ENCODE measurements at regions not wholly inside any gene's neighbourhood (a gene's known extent, or its start where the extent isn't known, plus 50 kb on each side); places are given as distances from the start of the nearest gene placed in this dataset.
A peak's percentile ranks its signal among the peaks of the same experiment; 100 is the strongest.

- 0 out of 4 replicates have a peak, but pooled peaks of 1 of the 2 experiments have one; percentile 31 for TF ChIP-seq RCOR1 (IDR thresholded peaks at IDR 0.05; ENCODE audit: borderline replicate concordance in 1 of 2, low read depth in 2 of 2, low read length in 2 of 2)
- TF ChIP-seq C11orf30 (IDR thresholded peaks at IDR 0.05; ENCODE audit: low read depth): peak; percentile 81
- TF ChIP-seq MEIS2 (IDR thresholded peaks at IDR 0.05; ENCODE audit: partially characterized antibody): peak; percentile 77
- TF ChIP-seq MAFG (tag; conservative IDR thresholded peaks at IDR 0.05): peak; percentile 81
- TF ChIP-seq ZNF609 (CRISPR knock-in tag; IDR thresholded peaks at IDR 0.05; ENCODE audit: borderline replicate concordance): no peak
- TF ChIP-seq TSC22D4 (tag; IDR thresholded peaks at IDR 0.05): no peak
- TF ChIP-seq, protein P1, sequence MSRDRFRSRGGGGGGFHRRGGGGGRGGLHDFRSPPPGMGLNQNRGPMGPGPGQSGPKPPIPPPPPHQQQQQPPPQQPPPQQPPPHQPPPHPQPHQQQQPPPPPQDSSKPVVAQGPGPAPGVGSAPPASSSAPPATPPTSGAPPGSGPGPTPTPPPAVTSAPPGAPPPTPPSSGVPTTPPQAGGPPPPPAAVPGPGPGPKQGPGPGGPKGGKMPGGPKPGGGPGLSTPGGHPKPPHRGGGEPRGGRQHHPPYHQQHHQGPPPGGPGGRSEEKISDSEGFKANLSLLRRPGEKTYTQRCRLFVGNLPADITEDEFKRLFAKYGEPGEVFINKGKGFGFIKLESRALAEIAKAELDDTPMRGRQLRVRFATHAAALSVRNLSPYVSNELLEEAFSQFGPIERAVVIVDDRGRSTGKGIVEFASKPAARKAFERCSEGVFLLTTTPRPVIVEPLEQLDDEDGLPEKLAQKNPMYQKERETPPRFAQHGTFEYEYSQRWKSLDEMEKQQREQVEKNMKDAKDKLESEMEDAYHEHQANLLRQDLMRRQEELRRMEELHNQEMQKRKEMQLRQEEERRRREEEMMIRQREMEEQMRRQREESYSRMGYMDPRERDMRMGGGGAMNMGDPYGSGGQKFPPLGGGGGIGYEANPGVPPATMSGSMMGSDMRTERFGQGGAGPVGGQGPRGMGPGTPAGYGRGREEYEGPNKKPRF (IDR thresholded peaks at IDR 0.05; ENCODE audit: low read depth, low read length): no peak
- peak in 1 of 2 experiments; percentile 42; a peak in 1 of 4 replicates for TF ChIP-seq TRIM24 (IDR thresholded peaks at IDR 0.05)
- TF ChIP-seq, protein P2, sequence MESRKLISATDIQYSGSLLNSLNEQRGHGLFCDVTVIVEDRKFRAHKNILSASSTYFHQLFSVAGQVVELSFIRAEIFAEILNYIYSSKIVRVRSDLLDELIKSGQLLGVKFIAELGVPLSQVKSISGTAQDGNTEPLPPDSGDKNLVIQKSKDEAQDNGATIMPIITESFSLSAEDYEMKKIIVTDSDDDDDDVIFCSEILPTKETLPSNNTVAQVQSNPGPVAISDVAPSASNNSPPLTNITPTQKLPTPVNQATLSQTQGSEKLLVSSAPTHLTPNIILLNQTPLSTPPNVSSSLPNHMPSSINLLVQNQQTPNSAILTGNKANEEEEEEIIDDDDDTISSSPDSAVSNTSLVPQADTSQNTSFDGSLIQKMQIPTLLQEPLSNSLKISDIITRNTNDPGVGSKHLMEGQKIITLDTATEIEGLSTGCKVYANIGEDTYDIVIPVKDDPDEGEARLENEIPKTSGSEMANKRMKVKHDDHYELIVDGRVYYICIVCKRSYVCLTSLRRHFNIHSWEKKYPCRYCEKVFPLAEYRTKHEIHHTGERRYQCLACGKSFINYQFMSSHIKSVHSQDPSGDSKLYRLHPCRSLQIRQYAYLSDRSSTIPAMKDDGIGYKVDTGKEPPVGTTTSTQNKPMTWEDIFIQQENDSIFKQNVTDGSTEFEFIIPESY (CRISPR knock-in tag; IDR thresholded peaks at IDR 0.05): no peak
- TF ChIP-seq, protein P3, sequence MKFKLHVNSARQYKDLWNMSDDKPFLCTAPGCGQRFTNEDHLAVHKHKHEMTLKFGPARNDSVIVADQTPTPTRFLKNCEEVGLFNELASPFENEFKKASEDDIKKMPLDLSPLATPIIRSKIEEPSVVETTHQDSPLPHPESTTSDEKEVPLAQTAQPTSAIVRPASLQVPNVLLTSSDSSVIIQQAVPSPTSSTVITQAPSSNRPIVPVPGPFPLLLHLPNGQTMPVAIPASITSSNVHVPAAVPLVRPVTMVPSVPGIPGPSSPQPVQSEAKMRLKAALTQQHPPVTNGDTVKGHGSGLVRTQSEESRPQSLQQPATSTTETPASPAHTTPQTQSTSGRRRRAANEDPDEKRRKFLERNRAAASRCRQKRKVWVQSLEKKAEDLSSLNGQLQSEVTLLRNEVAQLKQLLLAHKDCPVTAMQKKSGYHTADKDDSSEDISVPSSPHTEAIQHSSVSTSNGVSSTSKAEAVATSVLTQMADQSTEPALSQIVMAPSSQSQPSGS (CRISPR knock-in tag; IDR thresholded peaks at IDR 0.05): no peak
- peak; percentile 85 for TF ChIP-seq SMARCA4 (IDR thresholded peaks at IDR 0.05)
- TF ChIP-seq ELF1 (tag; IDR thresholded peaks at IDR 0.05): no peak
- TF ChIP-seq, protein P4, sequence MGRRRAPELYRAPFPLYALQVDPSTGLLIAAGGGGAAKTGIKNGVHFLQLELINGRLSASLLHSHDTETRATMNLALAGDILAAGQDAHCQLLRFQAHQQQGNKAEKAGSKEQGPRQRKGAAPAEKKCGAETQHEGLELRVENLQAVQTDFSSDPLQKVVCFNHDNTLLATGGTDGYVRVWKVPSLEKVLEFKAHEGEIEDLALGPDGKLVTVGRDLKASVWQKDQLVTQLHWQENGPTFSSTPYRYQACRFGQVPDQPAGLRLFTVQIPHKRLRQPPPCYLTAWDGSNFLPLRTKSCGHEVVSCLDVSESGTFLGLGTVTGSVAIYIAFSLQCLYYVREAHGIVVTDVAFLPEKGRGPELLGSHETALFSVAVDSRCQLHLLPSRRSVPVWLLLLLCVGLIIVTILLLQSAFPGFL (CRISPR knock-in tag; IDR thresholded peaks at IDR 0.05): no peak
- TF ChIP-seq JUNB (CRISPR knock-in tag; conservative IDR thresholded peaks at IDR 0.05): peak; percentile 80
- TF ChIP-seq JUND (IDR thresholded peaks at IDR 0.05; ENCODE audit: borderline replicate concordance, low read depth, low read length): peak; percentile 93
- peak; percentile 89 for TF ChIP-seq JUND (tag; IDR thresholded peaks at IDR 0.05; ENCODE audit: borderline replicate concordance, low read depth, low read length)
- peak; percentile 20; the same call in 1 of the 2 replicates for TF ChIP-seq HLTF (IDR thresholded peaks at IDR 0.05)
- no peak; the same call in 1 of the 2 replicates for TF ChIP-seq MTA1 (IDR thresholded peaks at IDR 0.05; ENCODE audit: borderline replicate concordance)
- TF ChIP-seq TAL1 (IDR thresholded peaks at IDR 0.05): peak; percentile 22; the same call in 1 of the 2 replicates
Observed at GRCh38 chr12:24709216-24709615, 239.7 kb downstream of the BCAT1 start (continued).
